GM19025 (cell line): ENCODE measurements at regions not wholly inside any gene's neighbourhood (a gene's known extent, or its start where the extent isn't known, plus 50 kb on each side); places are given as distances from the start of the nearest gene placed in this dataset.

Experiments used
- ATAC-seq: cut with Tn5 transposase; IDR thresholded peaks from one replicate; pipeline ENCODE4 v1.9.1; 2021; ENCODE audit warnings: mild to moderate bottlenecking, low read depth, moderate library complexity; ENCODE audit not compliant: unreplicated experiment

- no peak for ATAC-seq
Measured at GRCh38 chr4:15130441-15130840, 128.2 kb downstream of the CPEB2 start.

DNA sequence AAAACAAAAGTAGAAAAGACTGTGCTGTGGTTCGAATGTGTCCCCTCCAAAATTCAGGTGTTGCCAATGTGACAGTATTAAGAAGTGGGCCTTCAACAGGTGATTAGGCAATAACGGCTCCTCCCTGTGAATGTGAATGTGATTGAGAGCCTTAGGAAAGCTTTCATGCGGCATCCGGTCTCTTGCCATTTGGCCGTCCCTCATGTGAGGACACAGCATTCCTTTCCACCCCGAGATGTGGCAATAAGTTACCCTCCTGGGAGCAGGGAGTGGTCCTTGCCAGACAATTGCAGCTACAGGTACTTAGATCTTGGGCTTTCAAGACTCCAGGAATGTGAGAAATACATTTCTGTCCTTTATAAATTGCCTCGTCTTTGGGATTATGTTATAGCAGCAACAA is 129.3 kb downstream of the CPEB2 start:
- no peak for ATAC-seq

- ATAC-seq: no peak
Measured at GRCh38 chr4:15132739-15133138, 130.5 kb downstream of the CPEB2 start.

- no peak for ATAC-seq
Measured at GRCh38 chr4:15139599-15139998, 137.3 kb downstream of the CPEB2 start.

DNA sequence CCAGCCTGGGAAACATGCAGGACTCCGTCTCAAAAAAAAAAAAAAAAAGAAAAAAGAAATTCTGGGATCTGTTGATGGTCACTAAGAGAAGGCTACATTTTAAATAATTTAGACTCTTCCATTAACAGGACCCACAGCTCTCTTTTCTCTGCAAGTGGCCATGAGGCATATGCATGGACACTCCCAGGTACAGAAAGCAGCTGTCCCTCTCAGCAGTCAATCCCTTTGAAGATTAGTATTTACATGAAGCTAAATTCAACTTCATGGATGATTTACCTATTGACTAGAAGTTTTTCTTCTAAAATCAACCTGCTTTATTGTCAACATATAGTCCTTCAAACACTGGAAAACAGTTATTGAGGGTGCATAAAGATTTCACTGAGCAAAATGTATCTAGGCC is 139.9 kb downstream of the CPEB2 start:
- ATAC-seq: no peak

- ATAC-seq: no peak
Measured at GRCh38 chr4:15143551-15143950, 141.3 kb downstream of the CPEB2 start.

DNA sequence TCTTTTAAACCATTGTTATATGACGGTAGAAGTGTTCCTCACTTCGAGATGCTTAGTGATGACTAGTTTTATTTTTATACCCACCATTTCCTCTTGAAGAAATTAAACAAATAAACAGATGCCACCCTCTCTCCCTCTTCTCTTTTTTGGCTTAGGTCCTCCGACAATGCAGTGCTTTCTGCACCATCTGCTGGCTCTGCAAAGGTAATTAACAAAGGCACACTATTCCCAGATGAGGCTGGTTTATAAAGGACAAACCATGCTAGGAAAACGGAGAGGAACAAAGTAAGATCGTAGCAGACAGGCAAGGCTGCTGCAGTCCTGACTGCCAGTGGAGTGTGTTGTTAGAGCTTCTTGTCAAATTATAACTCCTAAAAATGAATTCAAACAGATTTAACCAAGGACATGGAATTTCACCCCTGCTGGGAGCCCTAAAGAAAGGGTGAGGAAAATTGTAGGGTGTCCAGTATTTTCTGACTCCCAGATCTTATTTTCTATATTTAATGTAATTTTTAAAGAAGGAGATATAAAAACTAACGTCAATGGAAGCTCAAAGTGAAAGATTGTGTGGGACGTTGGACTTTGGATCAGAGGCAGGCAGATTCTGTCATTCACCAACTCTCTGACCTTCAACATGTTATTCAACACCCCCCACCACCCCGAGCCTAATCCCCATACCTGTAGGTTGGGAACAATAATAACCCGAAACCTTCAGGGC is 142.1 kb downstream of the CPEB2 start:
- no peak for ATAC-seq

GRCh38 chr4:15144967-15145295 is 142.7 kb downstream of the CPEB2 start:
- no peak for ATAC-seq

DNA sequence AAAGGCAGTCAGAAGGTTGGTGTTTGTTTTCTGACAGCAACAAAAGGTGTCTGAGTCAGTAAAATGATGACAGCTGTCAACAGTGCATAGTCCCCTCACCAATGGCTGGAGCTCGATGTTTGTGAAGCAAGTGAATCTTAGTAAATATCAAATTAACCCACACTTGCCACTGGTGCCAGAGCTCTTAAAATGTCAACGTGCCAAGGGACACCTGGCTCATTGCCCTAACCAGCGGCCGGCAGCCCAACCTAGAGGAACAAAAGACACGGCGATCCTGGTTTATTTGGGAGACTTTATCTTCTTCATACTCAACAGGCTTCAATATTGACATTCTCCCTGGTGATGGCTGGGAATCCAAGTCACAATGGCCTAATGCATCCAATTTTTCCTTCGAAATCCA is 143.4 kb downstream of the CPEB2 start:
- no peak for ATAC-seq

DNA sequence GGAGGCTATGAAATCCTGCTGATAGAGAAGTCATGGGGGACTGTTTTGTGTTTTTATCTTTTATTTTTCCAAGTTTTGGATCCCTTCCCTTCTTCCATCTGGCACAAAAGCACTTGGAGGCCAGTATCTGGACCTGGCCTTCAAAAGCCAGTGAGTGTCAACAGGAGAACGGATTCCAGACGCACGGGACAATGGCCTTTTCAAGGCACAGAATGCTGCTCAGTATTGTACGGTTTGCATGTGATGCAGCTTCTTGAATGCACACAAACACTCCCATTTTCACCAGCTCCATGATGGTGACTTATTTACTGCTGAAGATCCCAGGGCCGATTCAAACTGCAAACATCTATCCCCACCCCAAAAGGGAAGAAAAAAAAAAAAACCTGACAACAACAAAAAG is 145.4 kb downstream of the CPEB2 start:
- no peak for ATAC-seq

- ATAC-seq: no peak
Measured at GRCh38 chr4:15148199-15148598, 145.9 kb downstream of the CPEB2 start.

- no peak for ATAC-seq
Measured at GRCh38 chr4:15148691-15149090, 146.4 kb downstream of the CPEB2 start.

GRCh38 chr4:15149234-15149838 is 147.1 kb downstream of the CPEB2 start:
- ATAC-seq: peak; percentile 58

GRCh38 chr4:15149839-15150592 is 147.7 kb downstream of the CPEB2 start:
- peak; percentile 82 for ATAC-seq

DNA sequence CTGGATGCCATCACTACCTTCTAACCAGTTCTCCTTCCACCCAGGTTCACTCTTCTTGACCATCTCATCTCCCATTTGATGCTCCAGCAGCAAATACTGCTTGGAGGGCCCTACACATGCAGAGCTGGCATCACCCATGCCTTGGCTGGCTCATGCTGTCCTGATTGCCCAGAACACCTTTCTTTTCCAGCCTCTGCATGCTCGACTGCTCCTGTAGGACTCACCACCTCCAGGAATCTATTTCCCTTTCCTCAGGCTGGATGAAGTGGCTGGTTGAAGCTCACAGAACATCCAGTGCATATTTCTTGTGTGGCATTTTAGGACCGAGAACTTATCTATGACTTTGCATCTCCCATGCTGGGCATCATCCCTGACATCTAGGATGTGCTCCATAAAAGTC is 148.3 kb downstream of the CPEB2 start:
- ATAC-seq: no peak

GRCh38 chr4:15151033-15151432 is 148.8 kb downstream of the CPEB2 start:
- ATAC-seq: no peak

DNA sequence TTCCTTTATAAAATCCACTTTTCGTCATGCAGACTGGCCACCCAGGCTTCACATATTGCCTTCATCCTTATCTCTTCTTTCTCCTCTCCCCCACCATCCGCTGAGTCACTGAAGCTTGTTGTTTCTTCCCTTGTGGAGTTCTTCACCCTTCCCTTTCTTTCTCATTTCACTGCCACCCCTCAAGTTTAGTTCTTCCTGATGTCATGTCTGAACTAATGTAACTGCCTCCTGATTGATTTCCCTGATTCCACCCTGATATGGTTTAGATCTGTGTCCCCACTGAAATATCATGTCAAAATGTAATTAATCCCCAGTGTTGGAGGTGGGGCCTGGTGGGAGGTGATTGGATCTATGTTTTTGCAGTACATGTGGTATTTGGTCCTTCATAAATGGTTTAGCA is 151.4 kb downstream of the CPEB2 start:
- no peak for ATAC-seq

GRCh38 chr4:15158406-15159091 is 156.3 kb downstream of the CPEB2 start:
- ATAC-seq: no peak

GRCh38 chr4:15159477-15160019 is 157.3 kb downstream of the CPEB2 start:
- ATAC-seq: no peak

- no peak for ATAC-seq
Measured at GRCh38 chr4:15161439-15161838, 159.2 kb downstream of the CPEB2 start.

- no peak for ATAC-seq
Measured at GRCh38 chr4:15162046-15162445, 159.8 kb downstream of the CPEB2 start.
